ENCODE measurements at regions not wholly inside any gene's neighbourhood (a gene's known extent, or its start where the extent isn't known, plus 50 kb on each side); places are given as distances from the start of the nearest gene placed in this dataset.

- H3K27me3 ChIP-seq (ENCODE audit: insufficient read depth, poor library complexity, severe bottlenecking), result no peaks in the 10 kb centered on the region
- H3K4me3 ChIP-seq (replicated peaks; ENCODE audit: insufficient read depth, low read length), result no peak overlapping the region
- no peak overlapping the region for H3K27ac ChIP-seq (replicated peaks)
- no peak for DNase-seq (ENCODE audit: low read depth in 1 of 2, low spot score in 1 of 2)
- TF ChIP-seq GABPA (IDR thresholded peaks at IDR 0.05; ENCODE audit: low read depth) (no peak), SPI1 (IDR thresholded peaks at IDR 0.05; ENCODE audit: borderline replicate concordance, low read depth) (no peak), POLR2AphosphoS5 (IDR thresholded peaks at IDR 0.05; ENCODE audit: low read depth) (no peak), CTCF (IDR thresholded peaks at IDR 0.05; ENCODE audit: insufficient read depth, low read length) (no peak)
- TF ChIP-seq, protein P1, sequence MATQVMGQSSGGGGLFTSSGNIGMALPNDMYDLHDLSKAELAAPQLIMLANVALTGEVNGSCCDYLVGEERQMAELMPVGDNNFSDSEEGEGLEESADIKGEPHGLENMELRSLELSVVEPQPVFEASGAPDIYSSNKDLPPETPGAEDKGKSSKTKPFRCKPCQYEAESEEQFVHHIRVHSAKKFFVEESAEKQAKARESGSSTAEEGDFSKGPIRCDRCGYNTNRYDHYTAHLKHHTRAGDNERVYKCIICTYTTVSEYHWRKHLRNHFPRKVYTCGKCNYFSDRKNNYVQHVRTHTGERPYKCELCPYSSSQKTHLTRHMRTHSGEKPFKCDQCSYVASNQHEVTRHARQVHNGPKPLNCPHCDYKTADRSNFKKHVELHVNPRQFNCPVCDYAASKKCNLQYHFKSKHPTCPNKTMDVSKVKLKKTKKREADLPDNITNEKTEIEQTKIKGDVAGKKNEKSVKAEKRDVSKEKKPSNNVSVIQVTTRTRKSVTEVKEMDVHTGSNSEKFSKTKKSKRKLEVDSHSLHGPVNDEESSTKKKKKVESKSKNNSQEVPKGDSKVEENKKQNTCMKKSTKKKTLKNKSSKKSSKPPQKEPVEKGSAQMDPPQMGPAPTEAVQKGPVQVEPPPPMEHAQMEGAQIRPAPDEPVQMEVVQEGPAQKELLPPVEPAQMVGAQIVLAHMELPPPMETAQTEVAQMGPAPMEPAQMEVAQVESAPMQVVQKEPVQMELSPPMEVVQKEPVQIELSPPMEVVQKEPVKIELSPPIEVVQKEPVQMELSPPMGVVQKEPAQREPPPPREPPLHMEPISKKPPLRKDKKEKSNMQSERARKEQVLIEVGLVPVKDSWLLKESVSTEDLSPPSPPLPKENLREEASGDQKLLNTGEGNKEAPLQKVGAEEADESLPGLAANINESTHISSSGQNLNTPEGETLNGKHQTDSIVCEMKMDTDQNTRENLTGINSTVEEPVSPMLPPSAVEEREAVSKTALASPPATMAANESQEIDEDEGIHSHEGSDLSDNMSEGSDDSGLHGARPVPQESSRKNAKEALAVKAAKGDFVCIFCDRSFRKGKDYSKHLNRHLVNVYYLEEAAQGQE (IDR thresholded peaks at IDR 0.05; ENCODE audit: insufficient replicate concordance, low read depth), result no peak
Measured at GRCh38 chr9:13919401-13919800, 394.5 kb downstream of the NFIB start.

- no peak overlapping the region for H3K4me3 ChIP-seq (replicated peaks; ENCODE audit: insufficient read depth, low read length)
- no peak for DNase-seq (ENCODE audit: low read depth in 1 of 2, low spot score in 1 of 2)
- no peaks in the 10 kb centered on the region for H3K27me3 ChIP-seq (ENCODE audit: insufficient read depth, poor library complexity, severe bottlenecking)
- TF ChIP-seq POLR2AphosphoS5 (IDR thresholded peaks at IDR 0.05; ENCODE audit: low read depth) (no peak), GABPA (IDR thresholded peaks at IDR 0.05; ENCODE audit: low read depth) (no peak), CTCF (IDR thresholded peaks at IDR 0.05; ENCODE audit: insufficient read depth, low read length) (no peak), SPI1 (IDR thresholded peaks at IDR 0.05; ENCODE audit: borderline replicate concordance, low read depth) (no peak)
- TF ChIP-seq, protein P1 (IDR thresholded peaks at IDR 0.05; ENCODE audit: insufficient replicate concordance, low read depth), result no peak
- H3K27ac ChIP-seq (replicated peaks), result no peak overlapping the region
Measured at GRCh38 chr9:13917534-13917933, 396.4 kb downstream of the NFIB start.

DNA sequence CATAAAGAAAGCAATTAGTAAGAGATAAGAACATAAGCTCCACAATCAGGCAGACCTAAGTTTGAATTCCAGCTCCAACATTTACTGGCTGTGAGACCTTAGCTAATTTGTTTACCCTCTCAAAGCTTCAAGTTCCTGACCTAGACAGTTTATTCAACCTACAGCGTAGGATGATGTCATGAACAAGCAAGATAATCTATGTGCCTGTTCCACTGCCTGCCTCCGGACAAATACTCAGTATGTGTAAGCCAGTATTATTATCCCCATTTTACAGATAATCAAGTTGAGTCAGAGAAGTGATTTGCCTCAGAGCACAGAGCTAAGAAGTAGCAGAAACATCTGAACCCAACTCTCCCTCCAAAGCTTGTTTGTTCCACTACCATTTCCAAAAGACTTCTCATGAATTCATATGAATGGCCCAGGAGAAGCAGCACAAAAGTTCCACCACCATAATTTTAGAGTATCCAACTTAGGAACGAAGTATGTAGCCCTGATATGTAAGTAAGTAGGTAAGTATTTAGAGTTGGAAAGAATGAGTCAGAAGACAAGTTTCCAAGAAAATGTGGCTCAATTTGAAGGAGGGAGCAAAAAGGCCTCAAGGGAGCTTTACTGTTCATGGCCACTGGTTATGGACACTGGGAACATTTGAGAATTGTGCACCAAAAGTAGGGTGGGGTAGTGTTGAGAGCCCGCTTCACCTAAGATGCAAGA, 398.2 kb downstream of the NFIB start:
- TF ChIP-seq SPI1 (IDR thresholded peaks at IDR 0.05; ENCODE audit: borderline replicate concordance, low read depth), result no peak
- TF ChIP-seq, protein P1 (IDR thresholded peaks at IDR 0.05; ENCODE audit: insufficient replicate concordance, low read depth), result no peak
- TF ChIP-seq POLR2AphosphoS5 (IDR thresholded peaks at IDR 0.05; ENCODE audit: low read depth), result no peak
- no peak for TF ChIP-seq CTCF (IDR thresholded peaks at IDR 0.05; ENCODE audit: insufficient read depth, low read length)
- no peak for TF ChIP-seq GABPA (IDR thresholded peaks at IDR 0.05; ENCODE audit: low read depth)
- Histone ChIP-seq H3K27me3 (ENCODE audit: insufficient read depth, poor library complexity, severe bottlenecking) (no peaks in the 10 kb centered on the region), H3K4me3 (replicated peaks; ENCODE audit: insufficient read depth, low read length) (no peak overlapping the region), H3K27ac (replicated peaks) (no peak overlapping the region)
- DNase-seq (ENCODE audit: low read depth in 1 of 2, low spot score in 1 of 2), result no peak
